Neutrophil (primary cell): ENCODE measurements at regions not wholly inside any gene's neighbourhood (a gene's known extent, or its start where the extent isn't known, plus 50 kb on each side); places are given as distances from the start of the nearest gene placed in this dataset.
"Not testable (repeated sequence)": the region's sequence is repeated elsewhere in the genome, so short reads cannot be mapped to it uniquely, and the experiment has no call there.

Experiments
- H3K27ac ChIP-seq: fragments of 200-600 bp; sonication (generic); 2 replicates; pipeline ENCODE4 v1.5.1; 2016; ENCODE audit warnings: mild to moderate bottlenecking, moderate library complexity
- H3K27me3 ChIP-seq: fragments of 200-600 bp; sonication (generic); 2 replicates; pipeline ENCODE4 v1.6.0; 2016; ENCODE audit warnings: mild to moderate bottlenecking
- H3K36me3 ChIP-seq: fragments of 200-600 bp; sonication (generic); 2 replicates; pipeline ENCODE4 v1.5.1; 2017
- H3K4me1 ChIP-seq, 2 experiments: fragments of 200-600 bp in 1 of 2; sonication (generic) in 1 of 2; 1 replicate in 1 of 2; 2 replicates in 1 of 2; pipeline versions ENCODE4 v1.5.1 to v1.6.1; 2013 to 2016; ENCODE audit warnings: low read depth in 1 of 2, low read length in 1 of 2, mild to moderate bottlenecking in 1 of 2, moderate library complexity in 1 of 2; ENCODE audit not compliant: control insufficient read depth in 1 of 2, insufficient read depth in 1 of 2
- H3K4me3 ChIP-seq, 2 experiments: fragments of 200-600 bp in 1 of 2; sonication (generic) in 1 of 2; 1 replicate in 1 of 2; 2 replicates in 1 of 2; pipeline ENCODE4 v1.5.1; 2013 to 2016; ENCODE audit warnings: low read depth in 1 of 2, low read length in 1 of 2, mild to moderate bottlenecking in 1 of 2, moderate library complexity in 1 of 2
- H3K9me3 ChIP-seq: fragments of 200-600 bp; sonication (generic); 2 replicates; pipeline ENCODE4 v1.5.1; 2016
- CTCF ChIP-seq: fragments of 200-600 bp; sonication (generic); IDR thresholded peaks from 2 replicates; pipeline ENCODE4 v1.5.1; 2016; ENCODE audit warnings: antibody characterized with exemption

DNA sequence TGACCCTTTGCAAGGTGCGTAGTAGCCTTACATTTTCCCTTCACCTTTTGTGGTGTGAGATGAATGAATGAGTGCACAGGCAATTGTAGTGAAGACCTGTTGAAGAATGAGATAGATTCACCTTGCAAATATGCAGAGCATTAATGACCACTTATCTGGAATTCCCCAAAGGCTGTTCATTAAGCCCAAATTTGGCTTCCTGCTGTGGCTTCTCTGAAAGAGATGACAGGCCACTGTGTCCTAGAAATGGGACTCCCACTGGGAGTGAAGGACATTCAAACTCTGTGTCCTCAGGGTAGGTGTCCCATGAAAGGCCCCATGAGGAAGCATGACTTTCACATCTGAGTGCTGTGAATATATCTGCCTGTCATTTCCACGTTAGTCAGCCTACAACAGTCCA, 1821.8 kb upstream of the PIK3C3 start:
- Histone ChIP-seq H3K9me3 (no peaks in the 10 kb centered on the region), H3K27me3 (no peaks in the 10 kb centered on the region), H3K4me1 (no peaks in the 10 kb centered on the region), H3K4me3 (no peak overlapping the region), H3K36me3 (no peaks in the 10 kb centered on the region), H3K27ac (no peak overlapping the region)
- TF ChIP-seq CTCF: no peak

GRCh38 chr18:40132438-40132837, 1822.6 kb upstream of the PIK3C3 start:
- H3K36me3 ChIP-seq, H3K27me3 ChIP-seq, H3K9me3 ChIP-seq, H3K4me3 ChIP-seq, H3K4me1 ChIP-seq, H3K27ac ChIP-seq: not testable (repeated sequence)

GRCh38 chr18:40124107-40124506, 1830.9 kb upstream of the PIK3C3 start:
- no peaks in the 10 kb centered on the region for H3K27me3 ChIP-seq
- H3K4me1 ChIP-seq: no peaks in the 10 kb centered on the region
- no peaks in the 10 kb centered on the region for H3K36me3 ChIP-seq
- no peaks in the 10 kb centered on the region for H3K9me3 ChIP-seq
- no peak overlapping the region for H3K4me3 ChIP-seq
- H3K27ac ChIP-seq: no peak overlapping the region
- TF ChIP-seq CTCF: no peak

GRCh38 chr18:40120796-40121391, 1834.1 kb upstream of the PIK3C3 start:
- no peak overlapping the region for H3K27ac ChIP-seq
- TF ChIP-seq CTCF: no peak
- no peak overlapping the region for H3K4me3 ChIP-seq
- no peaks in the 10 kb centered on the region for H3K36me3 ChIP-seq
- H3K27me3 ChIP-seq: no peaks in the 10 kb centered on the region
- H3K4me1 ChIP-seq: no peaks in the 10 kb centered on the region
- no peaks in the 10 kb centered on the region for H3K9me3 ChIP-seq

DNA sequence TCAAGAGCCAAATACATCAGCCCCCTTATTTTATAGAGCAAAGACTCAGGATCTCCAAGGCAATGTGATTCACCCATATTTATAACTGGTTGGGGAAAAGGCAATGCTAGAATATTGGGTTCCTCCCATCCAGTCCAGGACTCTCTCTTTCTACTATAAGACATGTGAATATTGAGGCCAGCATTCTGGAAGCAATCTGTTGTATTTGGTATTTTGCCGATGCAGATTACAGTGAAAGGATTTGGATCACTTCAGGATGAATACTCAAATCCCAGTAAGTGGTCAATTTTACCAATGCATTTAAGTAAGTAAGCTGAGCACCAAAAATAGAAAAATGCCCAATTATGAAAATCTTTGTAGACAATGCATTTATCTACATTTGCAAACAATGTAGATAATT, 1834.7 kb upstream of the PIK3C3 start:
- Histone ChIP-seq H3K36me3 (no peaks in the 10 kb centered on the region), H3K27ac (no peak overlapping the region), H3K4me3 (no peak overlapping the region), H3K4me1 (no peaks in the 10 kb centered on the region), H3K9me3 (no peaks in the 10 kb centered on the region), H3K27me3 (no peaks in the 10 kb centered on the region)
- TF ChIP-seq CTCF: no peak

DNA sequence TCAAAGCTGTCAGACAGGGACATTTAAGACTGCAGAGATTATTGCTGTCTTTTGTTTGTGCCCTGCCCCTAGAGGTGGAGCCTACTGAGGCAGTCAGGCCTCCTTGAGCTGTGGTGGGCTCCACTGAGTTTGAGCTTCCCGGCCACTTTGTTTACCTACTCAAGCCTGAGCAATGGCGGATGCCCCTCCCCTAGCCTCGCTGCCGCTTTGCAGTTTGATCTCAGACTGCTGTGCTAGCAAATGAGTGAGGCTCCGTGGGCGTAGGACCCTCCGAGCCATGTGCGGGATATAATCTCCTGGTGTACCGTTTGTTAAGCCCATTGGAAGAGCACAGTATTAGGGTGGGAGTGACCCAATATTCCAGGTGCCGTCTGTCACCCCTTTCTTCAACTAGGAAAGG, 1835.5 kb upstream of the PIK3C3 start:
- not testable (repeated sequence) for H3K27ac ChIP-seq, H3K27me3 ChIP-seq, H3K9me3 ChIP-seq, H3K4me1 ChIP-seq, H3K4me3 ChIP-seq, H3K36me3 ChIP-seq

DNA sequence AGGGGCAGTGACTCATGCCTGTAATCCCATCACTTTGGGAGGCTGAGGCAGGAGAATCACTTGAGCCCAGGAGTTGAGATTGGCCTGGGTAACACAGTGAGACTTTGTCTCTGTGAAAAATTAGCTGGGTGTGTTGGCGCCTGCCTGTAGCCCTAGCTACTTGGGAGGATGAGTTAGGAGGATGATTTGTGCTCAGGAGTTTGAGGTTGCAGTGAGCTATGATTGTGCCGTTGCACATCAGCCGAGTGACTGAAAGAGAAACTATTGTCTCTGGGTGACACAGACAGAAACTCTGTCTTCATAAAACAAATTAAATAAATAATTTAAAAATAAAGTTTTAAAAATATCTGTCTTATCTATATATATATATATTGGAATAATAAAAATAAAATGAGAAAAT, 1844.6 kb upstream of the PIK3C3 start:
- Histone ChIP-seq H3K36me3 (no peaks in the 10 kb centered on the region), H3K4me3 (no peak overlapping the region), H3K4me1 (no peaks in the 10 kb centered on the region), H3K9me3 (no peaks in the 10 kb centered on the region), H3K27ac (no peak overlapping the region), H3K27me3 (no peaks in the 10 kb centered on the region)
- TF ChIP-seq CTCF: no peak
